ENCODE measurements at regions not wholly inside any gene's neighbourhood (a gene's known extent, or its start where the extent isn't known, plus 50 kb on each side); places are given as distances from the start of the nearest gene placed in this dataset.

DNA sequence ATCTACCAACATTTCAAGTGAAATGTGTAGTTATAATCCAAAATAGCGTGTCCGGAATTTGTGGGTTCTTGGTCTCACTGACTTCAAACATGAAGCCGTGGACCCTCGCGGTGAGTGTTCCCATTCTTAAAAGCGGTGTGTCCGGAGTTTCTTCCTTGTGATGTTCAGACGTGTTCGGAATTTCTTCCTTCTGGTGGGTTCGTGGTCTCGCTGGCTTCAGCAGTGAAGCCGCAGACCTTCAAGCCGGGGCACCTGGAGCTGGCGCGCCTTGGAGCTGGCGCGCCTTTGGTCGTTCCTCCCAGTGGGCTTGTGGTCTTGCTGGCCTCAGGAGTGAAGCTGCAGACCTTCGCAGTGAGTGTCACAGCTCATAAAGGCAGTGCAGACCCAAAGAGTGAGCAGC lies 291.5 kb upstream of the EYS start:
- TF ChIP-seq, protein P1, sequence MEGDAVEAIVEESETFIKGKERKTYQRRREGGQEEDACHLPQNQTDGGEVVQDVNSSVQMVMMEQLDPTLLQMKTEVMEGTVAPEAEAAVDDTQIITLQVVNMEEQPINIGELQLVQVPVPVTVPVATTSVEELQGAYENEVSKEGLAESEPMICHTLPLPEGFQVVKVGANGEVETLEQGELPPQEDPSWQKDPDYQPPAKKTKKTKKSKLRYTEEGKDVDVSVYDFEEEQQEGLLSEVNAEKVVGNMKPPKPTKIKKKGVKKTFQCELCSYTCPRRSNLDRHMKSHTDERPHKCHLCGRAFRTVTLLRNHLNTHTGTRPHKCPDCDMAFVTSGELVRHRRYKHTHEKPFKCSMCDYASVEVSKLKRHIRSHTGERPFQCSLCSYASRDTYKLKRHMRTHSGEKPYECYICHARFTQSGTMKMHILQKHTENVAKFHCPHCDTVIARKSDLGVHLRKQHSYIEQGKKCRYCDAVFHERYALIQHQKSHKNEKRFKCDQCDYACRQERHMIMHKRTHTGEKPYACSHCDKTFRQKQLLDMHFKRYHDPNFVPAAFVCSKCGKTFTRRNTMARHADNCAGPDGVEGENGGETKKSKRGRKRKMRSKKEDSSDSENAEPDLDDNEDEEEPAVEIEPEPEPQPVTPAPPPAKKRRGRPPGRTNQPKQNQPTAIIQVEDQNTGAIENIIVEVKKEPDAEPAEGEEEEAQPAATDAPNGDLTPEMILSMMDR (conservative IDR thresholded peaks at IDR 0.05; ENCODE audit: low read depth, low read length), result no peak
- TF ChIP-seq EZH2phosphoT487 (IDR thresholded peaks at IDR 0.05; ENCODE audit: borderline replicate concordance, low read length) (no peak), EZH2 (IDR thresholded peaks at IDR 0.05; ENCODE audit: low read length, unreplicated experiment) (no peak)
- Histone ChIP-seq H3K27ac (ENCODE audit: low read length) (no peak overlapping the region), H3K27me3 (ENCODE audit: low read length) (no peaks in the 10 kb centered on the region), H3F3A (ENCODE audit: low read length, unreplicated experiment) (no peaks in the 10 kb centered on the region), H4K20me1 (ENCODE audit: low read length) (no peaks in the 10 kb centered on the region), H3K9me2 (replicated peaks; ENCODE audit: low read length) (no peaks in the 10 kb centered on the region), H3K4me1 (ENCODE audit: insufficient read depth, low read length) (no peaks in the 10 kb centered on the region), H3K9ac (ENCODE audit: low read length) (no peak overlapping the region), H3K79me2 (ENCODE audit: low read length) (no peaks in the 10 kb centered on the region), H3K4me3 (ENCODE audit: low read length) (no peak overlapping the region), H3K9me3 (ENCODE audit: low read length) (no peaks in the 10 kb centered on the region), H3K36me3 (ENCODE audit: low read depth, low read length) (no peaks in the 10 kb centered on the region), H2AFZ (ENCODE audit: low read length) (no peak overlapping the region), H3K4me2 (ENCODE audit: low read length) (no peak overlapping the region)
- DNase-seq (no peak), ATAC-seq (no peak)
- BruUV-seq (replicated peaks), result no TSS peak
- POLR2A ChIA-PET (ENCODE audit: unreplicated experiment), result no interaction called here
- CTCF ChIA-PET, result no interaction called here
- intact Hi-C loops (cut with micrococcal nuclease), result no loop called here

DNA sequence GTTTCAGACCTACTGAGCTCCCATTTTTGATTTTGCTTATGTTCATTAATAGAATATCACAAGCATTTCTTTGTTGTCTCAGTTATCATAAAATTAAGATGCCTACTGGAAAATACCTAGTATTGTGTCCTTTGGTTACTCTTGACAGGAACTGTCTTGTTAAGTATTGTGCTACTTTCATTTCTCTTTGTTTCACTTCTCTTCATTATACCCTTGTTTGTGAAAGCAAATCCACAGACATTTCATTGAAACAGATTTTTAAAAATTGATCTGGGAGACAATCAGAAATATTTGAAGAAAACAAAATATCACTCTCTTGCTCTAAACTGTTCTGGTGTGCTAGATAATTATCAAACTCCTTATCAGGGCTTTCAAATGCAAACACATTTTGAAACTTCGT lies 290.5 kb upstream of the EYS start:
- Histone ChIP-seq H3K27ac (ENCODE audit: low read length) (no peak overlapping the region), H3K9ac (ENCODE audit: low read length) (no peak overlapping the region), H4K20me1 (ENCODE audit: low read length) (no peaks in the 10 kb centered on the region), H3K4me1 (ENCODE audit: insufficient read depth, low read length) (no peaks in the 10 kb centered on the region), H3K4me2 (ENCODE audit: low read length) (no peak overlapping the region), H3F3A (ENCODE audit: low read length, unreplicated experiment) (no peaks in the 10 kb centered on the region), H3K9me2 (replicated peaks; ENCODE audit: low read length) (no peaks in the 10 kb centered on the region), H3K9me3 (ENCODE audit: low read length) (no peaks in the 10 kb centered on the region), H3K79me2 (ENCODE audit: low read length) (no peaks in the 10 kb centered on the region), H3K27me3 (ENCODE audit: low read length) (no peaks in the 10 kb centered on the region), H2AFZ (ENCODE audit: low read length) (no peak overlapping the region), H3K36me3 (ENCODE audit: low read depth, low read length) (no peaks in the 10 kb centered on the region), H3K4me3 (ENCODE audit: low read length) (no peak overlapping the region)
- no TSS peak for BruUV-seq (replicated peaks)
- intact Hi-C loops (cut with micrococcal nuclease), result no loop called here
- ChIA-PET POLR2A (ENCODE audit: unreplicated experiment) (no interaction called here), CTCF (no interaction called here)
- no peak for TF ChIP-seq EZH2phosphoT487 (IDR thresholded peaks at IDR 0.05; ENCODE audit: borderline replicate concordance, low read length)
- TF ChIP-seq EZH2 (IDR thresholded peaks at IDR 0.05; ENCODE audit: low read length, unreplicated experiment), result no peak
- TF ChIP-seq, protein P1 (conservative IDR thresholded peaks at IDR 0.05; ENCODE audit: low read depth, low read length), result no peak
- ATAC-seq (no peak), DNase-seq (no peak)

DNA sequence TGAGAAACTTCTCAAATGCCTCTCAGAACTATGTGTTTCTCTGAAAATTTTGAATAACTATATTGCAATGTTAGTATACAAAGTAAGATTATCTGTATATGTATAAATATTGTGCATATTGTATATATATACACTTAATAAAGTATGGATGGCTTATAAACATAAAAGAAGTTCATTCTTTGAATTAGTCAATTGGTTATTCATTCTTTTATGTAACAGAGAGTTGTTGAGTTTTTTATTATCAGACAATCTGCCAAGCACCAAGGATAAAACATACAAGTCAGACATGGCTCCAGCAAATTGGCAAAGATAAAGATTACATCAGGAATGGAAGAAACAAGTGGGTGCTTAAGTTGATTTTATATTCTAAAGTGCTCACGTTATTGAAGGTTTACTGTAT lies 289.1 kb upstream of the EYS start:
- Histone ChIP-seq H3F3A (ENCODE audit: low read length, unreplicated experiment) (no peaks in the 10 kb centered on the region), H3K9me2 (replicated peaks; ENCODE audit: low read length) (no peaks in the 10 kb centered on the region), H4K20me1 (ENCODE audit: low read length) (no peaks in the 10 kb centered on the region), H3K9ac (ENCODE audit: low read length) (no peak overlapping the region), H3K27me3 (ENCODE audit: low read length) (no peaks in the 10 kb centered on the region), H3K79me2 (ENCODE audit: low read length) (no peaks in the 10 kb centered on the region), H3K4me2 (ENCODE audit: low read length) (no peak overlapping the region), H3K9me3 (ENCODE audit: low read length) (no peaks in the 10 kb centered on the region), H3K4me3 (ENCODE audit: low read length) (no peak overlapping the region), H3K27ac (ENCODE audit: low read length) (no peak overlapping the region), H3K4me1 (ENCODE audit: insufficient read depth, low read length) (no peaks in the 10 kb centered on the region), H3K36me3 (ENCODE audit: low read depth, low read length) (no peaks in the 10 kb centered on the region), H2AFZ (ENCODE audit: low read length) (no peak overlapping the region)
- no TSS peak for BruUV-seq (replicated peaks)
- ATAC-seq, result no peak
- ChIA-PET POLR2A (ENCODE audit: unreplicated experiment) (no interaction called here), CTCF (no interaction called here)
- no peak for DNase-seq
- TF ChIP-seq, protein P1 (conservative IDR thresholded peaks at IDR 0.05; ENCODE audit: low read depth, low read length), result no peak
- TF ChIP-seq EZH2 (IDR thresholded peaks at IDR 0.05; ENCODE audit: low read length, unreplicated experiment) (no peak), EZH2phosphoT487 (IDR thresholded peaks at IDR 0.05; ENCODE audit: borderline replicate concordance, low read length) (no peak)
- intact Hi-C loops (cut with micrococcal nuclease), result no loop called here
